ENCODE measurements at regions not wholly inside any gene's neighbourhood (a gene's known extent, or its start where the extent isn't known, plus 50 kb on each side); places are given as distances from the start of the nearest gene placed in this dataset.
"Not testable (repeated sequence)": the region's sequence is repeated elsewhere in the genome, so short reads cannot be mapped to it uniquely, and the experiment has no call there.

- DNase-seq: no peak
These were observed 540.6 kb upstream of the GCFC2 start for GRCh38 chr2:76251342-76251741.

- no peak for DNase-seq
These were observed 536.3 kb upstream of the GCFC2 start for GRCh38 chr2:76247006-76247405.

- no peak for DNase-seq
These were observed 501.6 kb upstream of the GCFC2 start for GRCh38 chr2:76211991-76212985.

- DNase-seq: no peak
These were observed 499.8 kb upstream of the GCFC2 start for GRCh38 chr2:76210551-76210950.

- DNase-seq: no peak
These were observed 493.3 kb upstream of the GCFC2 start for GRCh38 chr2:76204048-76204447.

- no peak for DNase-seq
These were observed 492.2 kb upstream of the GCFC2 start for GRCh38 chr2:76202866-76203265.

- DNase-seq: peak; percentile 22
These were observed 487.2 kb upstream of the GCFC2 start for GRCh38 chr2:76197842-76198448.

- DNase-seq: no peak
These were observed 486.7 kb upstream of the GCFC2 start for GRCh38 chr2:76197428-76197827.

GRCh38 chr2:76194031-76194775 lies 483.5 kb upstream of the GCFC2 start:
- DNase-seq: no peak

GRCh38 chr2:76193089-76193488 lies 482.4 kb upstream of the GCFC2 start:
- DNase-seq: no peak

GRCh38 chr2:76188334-76189008 lies 477.8 kb upstream of the GCFC2 start:
- DNase-seq: no peak

GRCh38 chr2:76187415-76187814 lies 476.7 kb upstream of the GCFC2 start:
- DNase-seq: no peak

GRCh38 chr2:76180676-76181075 lies 470.0 kb upstream of the GCFC2 start:
- DNase-seq: no peak

- DNase-seq: no peak
These were observed 467.9 kb upstream of the GCFC2 start for GRCh38 chr2:76178610-76179009.

GRCh38 chr2:76175295-76175694 lies 464.6 kb upstream of the GCFC2 start:
- no peak for DNase-seq

- no peak for DNase-seq
These were observed 463.8 kb upstream of the GCFC2 start for GRCh38 chr2:76174505-76174904.

- DNase-seq: not testable (repeated sequence)
These were observed 462.5 kb upstream of the GCFC2 start for GRCh38 chr2:76173206-76173605.

GRCh38 chr2:76172154-76172595 lies 461.5 kb upstream of the GCFC2 start:
- DNase-seq: not testable (repeated sequence)

GRCh38 chr2:76170856-76171255 lies 460.1 kb upstream of the GCFC2 start:
- no peak for DNase-seq

GRCh38 chr2:76170009-76170384 lies 459.3 kb upstream of the GCFC2 start:
- DNase-seq: no peak

GRCh38 chr2:76169276-76170008 lies 458.7 kb upstream of the GCFC2 start:
- DNase-seq: no peak

- no peak for DNase-seq
These were observed 453.1 kb upstream of the GCFC2 start for GRCh38 chr2:76163860-76164259.
